Parathyroid adenoma (tissue), 2 donors: ENCODE measurements at regions not wholly inside any gene's neighbourhood (a gene's known extent, or its start where the extent isn't known, plus 50 kb on each side); places are given as distances from the start of the nearest gene placed in this dataset.

Experiments
- H2AFZ ChIP-seq: fragments of 300-600 bp; sonication (generic); one replicate; pipeline ENCODE4 v1.7.0; 2017; ENCODE audit warnings: antibody characterized with exemption, mild to moderate bottlenecking
- H3K27ac ChIP-seq: fragments of 300-600 bp; sonication (generic); one replicate; pipeline ENCODE4 v1.7.0; 2017
- H3K27me3 ChIP-seq: fragments of 300-600 bp; sonication (generic); one replicate; pipeline ENCODE4 v1.7.0; 2017; ENCODE audit warnings: low read length; ENCODE audit not compliant: control insufficient read depth, insufficient read depth
- H3K36me3 ChIP-seq: fragments of 300-600 bp; sonication (generic); one replicate; pipeline ENCODE4 v1.7.0; 2017; ENCODE audit warnings: low read length; ENCODE audit not compliant: control insufficient read depth, insufficient read depth
- H3K4me1 ChIP-seq: fragments of 300-600 bp; sonication (generic); one replicate; pipeline ENCODE4 v1.7.0; 2017; ENCODE audit warnings: control low read depth
- H3K4me2 ChIP-seq: fragments of 300-600 bp; sonication (generic); one replicate; pipeline ENCODE4 v1.7.0; 2017; ENCODE audit warnings: low read length
- H3K4me3 ChIP-seq: fragments of 300-600 bp; sonication (generic); one replicate; pipeline ENCODE4 v1.7.0; 2017; ENCODE audit warnings: low read depth, low read length
- H3K79me2 ChIP-seq: fragments of 300-600 bp; sonication (generic); one replicate; pipeline ENCODE4 v1.7.0; 2017; ENCODE audit warnings: control low read depth
- H3K9ac ChIP-seq: fragments of 300-600 bp; sonication (generic); one replicate; pipeline ENCODE4 v1.7.0; 2017; ENCODE audit warnings: mild to moderate bottlenecking
- H3K9me3 ChIP-seq: fragments of 300-600 bp; sonication (generic); one replicate; pipeline ENCODE4 v1.7.0; 2017; ENCODE audit warnings: low read length; ENCODE audit not compliant: control insufficient read depth
- CTCF ChIP-seq: fragments of 300-600 bp; sonication (generic); IDR thresholded peaks from one replicate; pipeline ENCODE4 v1.7.0; 2017; ENCODE audit warnings: antibody characterized with exemption, mild to moderate bottlenecking
- donor health status: primary hyperparathyroidism.

GRCh38 chr4:126223784-126224407 lies 909.1 kb downstream of the FAT4 start:
- no peaks in the 10 kb centered on the region for H3K9me3 ChIP-seq
- H3K36me3 ChIP-seq, result no peaks in the 10 kb centered on the region
- H3K4me2 ChIP-seq, result no peak overlapping the region
- no peak for TF ChIP-seq CTCF
- no peaks in the 10 kb centered on the region for H3K4me1 ChIP-seq
- no peaks in the 10 kb centered on the region for H3K27me3 ChIP-seq
- H3K4me3 ChIP-seq, result no peak overlapping the region
- no peak overlapping the region for H2AFZ ChIP-seq
- no peaks in the 10 kb centered on the region for H3K79me2 ChIP-seq
- H3K9ac ChIP-seq, result no peak overlapping the region
- H3K27ac ChIP-seq, result no peak overlapping the region

GRCh38 chr4:126227428-126227827 lies 912.7 kb downstream of the FAT4 start:
- H2AFZ ChIP-seq, result no peak overlapping the region
- no peak overlapping the region for H3K4me3 ChIP-seq
- no peak overlapping the region for H3K27ac ChIP-seq
- no peak for TF ChIP-seq CTCF
- H3K27me3 ChIP-seq, result no peaks in the 10 kb centered on the region
- H3K9me3 ChIP-seq, result no peaks in the 10 kb centered on the region
- no peaks in the 10 kb centered on the region for H3K36me3 ChIP-seq
- H3K9ac ChIP-seq, result no peak overlapping the region
- H3K79me2 ChIP-seq, result no peaks in the 10 kb centered on the region
- H3K4me2 ChIP-seq, result no peak overlapping the region
- H3K4me1 ChIP-seq, result no peaks in the 10 kb centered on the region

GRCh38 chr4:126230269-126230668 lies 915.5 kb downstream of the FAT4 start:
- peaks cover 2% of the 10 kb centered on the region for H3K9me3 ChIP-seq
- H2AFZ ChIP-seq, result no peak overlapping the region
- H3K4me3 ChIP-seq, result no peak overlapping the region
- no peak overlapping the region for H3K27ac ChIP-seq
- H3K27me3 ChIP-seq, result no peaks in the 10 kb centered on the region
- no peaks in the 10 kb centered on the region for H3K4me1 ChIP-seq
- no peaks in the 10 kb centered on the region for H3K36me3 ChIP-seq
- H3K4me2 ChIP-seq, result no peak overlapping the region
- no peak for TF ChIP-seq CTCF
- no peaks in the 10 kb centered on the region for H3K79me2 ChIP-seq
- H3K9ac ChIP-seq, result no peak overlapping the region

- no peak for TF ChIP-seq CTCF
Observed at GRCh38 chr4:126233483-126233882, 918.7 kb downstream of the FAT4 start.

GRCh38 chr4:126238013-126238412 lies 923.3 kb downstream of the FAT4 start:
- Histone ChIP-seq H3K79me2 (no peaks in the 10 kb centered on the region), H3K9me3 (peaks cover 2% of the 10 kb centered on the region), H3K9ac (no peak overlapping the region), H3K4me2 (no peak overlapping the region), H3K27me3 (no peaks in the 10 kb centered on the region), H3K4me3 (no peak overlapping the region), H2AFZ (no peak overlapping the region), H3K4me1 (no peaks in the 10 kb centered on the region), H3K36me3 (no peaks in the 10 kb centered on the region), H3K27ac (no peak overlapping the region)
- no peak for TF ChIP-seq CTCF

More at GRCh38 chr4:126233483-126233882, 918.7 kb downstream of the FAT4 start:
- Histone ChIP-seq H3K27ac (no peak overlapping the region), H3K79me2 (no peaks in the 10 kb centered on the region), H3K36me3 (no peaks in the 10 kb centered on the region), H3K4me3 (no peak overlapping the region), H3K4me1 (no peaks in the 10 kb centered on the region), H3K9ac (no peak overlapping the region), H3K27me3 (no peaks in the 10 kb centered on the region), H2AFZ (no peak overlapping the region), H3K4me2 (no peak overlapping the region), H3K9me3 (peaks cover 2% of the 10 kb centered on the region)
